ENCODE measurements at regions not wholly inside any gene's neighbourhood (a gene's known extent, or its start where the extent isn't known, plus 50 kb on each side); places are given as distances from the start of the nearest gene placed in this dataset.

DNA sequence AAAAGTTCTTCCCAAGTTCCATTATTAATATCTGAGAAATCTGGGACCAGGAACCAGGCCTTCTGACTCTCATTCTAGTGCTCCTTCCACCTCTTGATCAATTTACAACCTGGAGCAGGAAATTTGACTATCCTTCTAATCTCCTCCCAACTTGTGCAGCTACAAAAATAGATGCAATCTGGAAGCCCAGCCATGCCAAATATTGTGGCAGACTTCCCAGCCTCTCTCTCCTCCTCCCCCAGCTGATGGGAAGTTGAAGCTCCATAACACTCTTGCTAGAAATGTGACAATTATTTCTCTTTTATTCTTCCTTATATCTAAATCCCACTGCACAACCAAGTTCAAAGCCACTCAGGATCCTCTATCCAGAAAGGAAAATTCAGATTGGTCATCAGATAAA lies 252.1 kb downstream of the SEC61B start:
- no peak for TF ChIP-seq POLR2A (IDR thresholded peaks at IDR 0.05)
- no peak for TF ChIP-seq CTCF (IDR thresholded peaks at IDR 0.05)
- TF ChIP-seq POLR2AphosphoS5 (IDR thresholded peaks at IDR 0.05): no peak
- TF ChIP-seq EP300 (IDR thresholded peaks at IDR 0.05): no peak
